WERI-Rb-1 (cell line): ENCODE measurements at regions not wholly inside any gene's neighbourhood (a gene's known extent, or its start where the extent isn't known, plus 50 kb on each side); places are given as distances from the start of the nearest gene placed in this dataset.

ENCODE experiments used
- DNase-seq: peaks from one replicate; pipeline ENCODE4 v3.0.0-alpha.2; 2020
- H3K27ac ChIP-seq: fragments of 250-450 bp; sonication (Bioruptor Pico); 2 replicates; pipeline ENCODE4 v1.5.1; 2020; ENCODE audit warnings: mild to moderate bottlenecking, moderate library complexity
- H3K27me3 ChIP-seq: fragments of 250-450 bp; sonication (Bioruptor Pico); 2 replicates; pipeline ENCODE4 v1.5.1; 2021; ENCODE audit warnings: mild to moderate bottlenecking, low read depth, moderate library complexity; ENCODE audit not compliant: insufficient read depth, severe bottlenecking
- H3K36me3 ChIP-seq: fragments of 250-450 bp; sonication (Bioruptor Pico); 2 replicates; pipeline ENCODE4 v1.5.1; 2020; ENCODE audit warnings: mild to moderate bottlenecking, moderate library complexity
- H3K4me3 ChIP-seq: 2 replicates; pipeline ENCODE4 v1.5.1; 2011; ENCODE audit warnings: low read depth, mild to moderate bottlenecking, control low read depth, low read length
- H3K9me3 ChIP-seq: fragments of 250-450 bp; sonication (Bioruptor Pico); 2 replicates; pipeline ENCODE4 v1.5.1; 2021; ENCODE audit warnings: mild to moderate bottlenecking, moderate library complexity; ENCODE audit not compliant: severe bottlenecking
- TF ChIP-seq, protein P1 (sequence below): IDR thresholded peaks from 2 replicates; pipeline ENCODE4 v1.5.1; 2011; ENCODE audit warnings: low read depth, mild to moderate bottlenecking, control low read depth, inconsistent platforms, low read length

- no peaks in the 10 kb centered on the region for H3K36me3 ChIP-seq
- H3K9me3 ChIP-seq: peaks cover under 1% of the 10 kb centered on the region
- TF ChIP-seq, protein P1, sequence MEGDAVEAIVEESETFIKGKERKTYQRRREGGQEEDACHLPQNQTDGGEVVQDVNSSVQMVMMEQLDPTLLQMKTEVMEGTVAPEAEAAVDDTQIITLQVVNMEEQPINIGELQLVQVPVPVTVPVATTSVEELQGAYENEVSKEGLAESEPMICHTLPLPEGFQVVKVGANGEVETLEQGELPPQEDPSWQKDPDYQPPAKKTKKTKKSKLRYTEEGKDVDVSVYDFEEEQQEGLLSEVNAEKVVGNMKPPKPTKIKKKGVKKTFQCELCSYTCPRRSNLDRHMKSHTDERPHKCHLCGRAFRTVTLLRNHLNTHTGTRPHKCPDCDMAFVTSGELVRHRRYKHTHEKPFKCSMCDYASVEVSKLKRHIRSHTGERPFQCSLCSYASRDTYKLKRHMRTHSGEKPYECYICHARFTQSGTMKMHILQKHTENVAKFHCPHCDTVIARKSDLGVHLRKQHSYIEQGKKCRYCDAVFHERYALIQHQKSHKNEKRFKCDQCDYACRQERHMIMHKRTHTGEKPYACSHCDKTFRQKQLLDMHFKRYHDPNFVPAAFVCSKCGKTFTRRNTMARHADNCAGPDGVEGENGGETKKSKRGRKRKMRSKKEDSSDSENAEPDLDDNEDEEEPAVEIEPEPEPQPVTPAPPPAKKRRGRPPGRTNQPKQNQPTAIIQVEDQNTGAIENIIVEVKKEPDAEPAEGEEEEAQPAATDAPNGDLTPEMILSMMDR: no peak
- H3K27me3 ChIP-seq: no peaks in the 10 kb centered on the region
- no peak overlapping the region for H3K27ac ChIP-seq
- DNase-seq: no peak
- no peak overlapping the region for H3K4me3 ChIP-seq
Observed at GRCh38 chr7:111639934-111640333, 77.6 kb upstream of the IMMP2L start.

DNA sequence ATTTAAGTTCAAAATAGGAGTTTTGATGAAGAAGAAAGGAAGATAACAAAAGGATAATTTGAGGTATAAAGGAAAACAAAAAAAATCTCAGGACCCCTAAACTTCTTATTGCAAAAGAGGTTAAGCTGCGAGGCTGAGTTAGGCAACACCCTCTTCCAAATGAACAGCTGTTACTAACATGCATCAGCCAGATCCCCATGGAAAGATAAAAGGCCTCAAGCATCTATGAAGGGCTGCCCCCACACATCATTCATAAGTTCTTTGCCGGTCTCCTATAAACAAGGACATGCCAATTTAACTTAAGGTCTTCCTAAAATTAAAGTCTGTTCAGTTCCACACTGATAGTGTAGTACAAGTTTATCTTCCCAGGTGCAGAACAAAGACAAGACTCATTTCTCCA is 75.8 kb upstream of the IMMP2L start:
- H3K4me3 ChIP-seq: no peak overlapping the region
- no peak for DNase-seq
- no peaks in the 10 kb centered on the region for H3K36me3 ChIP-seq
- no peaks in the 10 kb centered on the region for H3K27me3 ChIP-seq
- TF ChIP-seq, protein P1: no peak
- H3K27ac ChIP-seq: no peak overlapping the region
- H3K9me3 ChIP-seq: no peaks in the 10 kb centered on the region

DNA sequence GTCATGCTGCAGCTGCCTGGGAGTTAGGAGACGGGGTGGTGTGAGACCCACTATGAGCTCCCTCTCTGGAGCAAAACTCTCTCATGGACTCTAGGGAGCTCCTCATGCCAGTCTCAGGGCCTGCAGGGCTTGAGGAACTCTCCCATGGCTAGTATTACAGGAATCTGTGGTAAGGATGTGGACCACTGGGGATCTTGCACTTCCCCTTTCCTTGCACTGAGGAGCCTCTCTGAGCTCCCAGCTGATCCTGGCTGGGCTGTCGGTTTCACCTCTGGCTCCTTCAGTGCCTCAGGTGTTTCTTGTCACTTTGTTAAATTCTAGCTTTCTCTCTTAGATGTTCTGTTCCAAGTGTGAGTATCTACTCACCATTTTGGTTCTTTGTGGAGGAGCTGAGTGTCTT is 71.6 kb upstream of the IMMP2L start:
- no peak overlapping the region for H3K27ac ChIP-seq
- no peak for DNase-seq
- TF ChIP-seq, protein P1: no peak
- H3K9me3 ChIP-seq: peaks cover 2% of the 10 kb centered on the region
- no peak overlapping the region for H3K4me3 ChIP-seq
- no peaks in the 10 kb centered on the region for H3K36me3 ChIP-seq
- H3K27me3 ChIP-seq: no peaks in the 10 kb centered on the region

DNA sequence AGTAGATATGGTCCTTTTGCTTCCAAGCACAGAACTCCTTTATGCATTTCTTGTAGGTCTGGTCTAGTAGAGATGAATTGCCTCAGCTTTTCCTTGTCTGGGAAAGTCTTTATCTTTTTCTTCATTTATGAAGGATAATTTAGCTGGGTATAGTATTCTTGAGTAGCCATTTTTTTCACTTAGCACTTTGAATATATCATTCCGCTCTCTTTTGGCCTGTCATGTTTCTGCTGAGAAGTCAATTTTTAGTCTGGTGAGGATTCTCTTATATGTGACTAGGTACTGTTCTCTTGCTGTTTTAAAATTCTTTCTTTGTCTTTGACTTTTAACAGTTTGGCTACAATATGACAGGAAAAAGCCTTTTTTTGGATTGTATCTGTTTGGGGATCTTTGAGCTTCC is 68.6 kb upstream of the IMMP2L start:
- Histone ChIP-seq H3K27me3 (no peaks in the 10 kb centered on the region), H3K4me3 (no peak overlapping the region), H3K36me3 (no peaks in the 10 kb centered on the region), H3K9me3 (peaks cover 2% of the 10 kb centered on the region), H3K27ac (no peak overlapping the region)
- no peak for DNase-seq
- TF ChIP-seq, protein P1: no peak

DNA sequence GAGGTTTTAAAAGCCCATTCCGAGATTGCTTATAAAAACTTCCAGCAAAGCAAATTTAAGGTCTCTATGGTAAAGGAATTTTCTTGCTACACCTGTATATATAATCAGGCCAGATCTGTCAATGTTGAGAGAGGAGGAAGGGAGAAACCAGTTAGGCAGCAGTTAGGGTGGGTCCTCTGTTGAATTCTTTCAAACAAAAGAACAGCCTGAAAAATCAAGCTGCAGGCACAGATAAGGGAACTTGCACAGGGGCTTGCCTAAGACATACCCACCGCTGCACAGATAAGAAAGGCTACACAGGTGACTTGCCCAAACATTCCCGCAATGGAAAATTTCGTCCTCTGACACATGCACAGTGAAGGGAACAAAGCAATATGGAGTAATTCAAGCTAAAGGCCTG is 59.8 kb upstream of the IMMP2L start:
- H3K36me3 ChIP-seq: no peaks in the 10 kb centered on the region
- TF ChIP-seq, protein P1: no peak
- no peaks in the 10 kb centered on the region for H3K27me3 ChIP-seq
- H3K9me3 ChIP-seq: no peaks in the 10 kb centered on the region
- no peak for DNase-seq
- H3K4me3 ChIP-seq: no peak overlapping the region
- H3K27ac ChIP-seq: no peak overlapping the region
